ENCODE measurements at regions not wholly inside any gene's neighbourhood (a gene's known extent, or its start where the extent isn't known, plus 50 kb on each side); places are given as distances from the start of the nearest gene placed in this dataset.

GRCh38 chr5:23253621-23254198, 253.7 kb upstream of the PRDM9 start:
- no peak overlapping the region for H3K9ac ChIP-seq (ENCODE audit: low read depth, low read length)
- no peaks in the 10 kb centered on the region for H3K36me3 ChIP-seq (ENCODE audit: control insufficient read depth, insufficient read depth, low read length)
- no peaks in the 10 kb centered on the region for H3K9me3 ChIP-seq (ENCODE audit: control insufficient read depth, insufficient read depth, low read length)
- no peak overlapping the region for H3K27ac ChIP-seq (ENCODE audit: low read depth, low read length)
- H3K4me3 ChIP-seq (ENCODE audit: low read depth, low read length): no peak overlapping the region
- H3K27me3 ChIP-seq (ENCODE audit: control insufficient read depth, insufficient read depth, low read length): no peaks in the 10 kb centered on the region
- H3K4me1 ChIP-seq (ENCODE audit: control insufficient read depth, insufficient read depth, low read length): no peaks in the 10 kb centered on the region

GRCh38 chr5:23242891-23243290, 264.5 kb upstream of the PRDM9 start:
- Histone ChIP-seq H3K9ac (ENCODE audit: low read depth, low read length) (no peak overlapping the region), H3K36me3 (ENCODE audit: control insufficient read depth, insufficient read depth, low read length) (no peaks in the 10 kb centered on the region), H3K27ac (ENCODE audit: low read depth, low read length) (no peak overlapping the region), H3K4me1 (ENCODE audit: control insufficient read depth, insufficient read depth, low read length) (no peaks in the 10 kb centered on the region), H3K9me3 (ENCODE audit: control insufficient read depth, insufficient read depth, low read length) (no peaks in the 10 kb centered on the region), H3K4me3 (ENCODE audit: low read depth, low read length) (no peak overlapping the region), H3K27me3 (ENCODE audit: control insufficient read depth, insufficient read depth, low read length) (no peaks in the 10 kb centered on the region)

- Histone ChIP-seq H3K4me1 (ENCODE audit: control insufficient read depth, insufficient read depth, low read length) (peaks cover 42% of the 10 kb centered on the region), H3K27ac (ENCODE audit: low read depth, low read length) (peak overlapping the region; percentile 92), H3K9me3 (ENCODE audit: control insufficient read depth, insufficient read depth, low read length) (no peaks in the 10 kb centered on the region), H3K36me3 (ENCODE audit: control insufficient read depth, insufficient read depth, low read length) (no peaks in the 10 kb centered on the region), H3K4me3 (ENCODE audit: low read depth, low read length) (no peak overlapping the region), H3K27me3 (ENCODE audit: control insufficient read depth, insufficient read depth, low read length) (no peaks in the 10 kb centered on the region), H3K9ac (ENCODE audit: low read depth, low read length) (peak overlapping the region; percentile 6; the same call in 1 of the 2 replicates)
These were observed 272.2 kb upstream of the PRDM9 start for GRCh38 chr5:23235246-23235645.

GRCh38 chr5:23234197-23234596, 273.2 kb upstream of the PRDM9 start:
- Histone ChIP-seq H3K36me3 (ENCODE audit: control insufficient read depth, insufficient read depth, low read length) (no peaks in the 10 kb centered on the region), H3K27ac (ENCODE audit: low read depth, low read length) (peak overlapping the region; percentile 92), H3K4me1 (ENCODE audit: control insufficient read depth, insufficient read depth, low read length) (peaks cover 42% of the 10 kb centered on the region), H3K9ac (ENCODE audit: low read depth, low read length) (no peak overlapping the region), H3K9me3 (ENCODE audit: control insufficient read depth, insufficient read depth, low read length) (no peaks in the 10 kb centered on the region), H3K4me3 (ENCODE audit: low read depth, low read length) (peak overlapping the region; percentile 18), H3K27me3 (ENCODE audit: control insufficient read depth, insufficient read depth, low read length) (no peaks in the 10 kb centered on the region)

GRCh38 chr5:23223846-23224245, 283.6 kb upstream of the PRDM9 start:
- H3K4me3 ChIP-seq (ENCODE audit: low read depth, low read length): no peak overlapping the region
- H3K9me3 ChIP-seq (ENCODE audit: control insufficient read depth, insufficient read depth, low read length): no peaks in the 10 kb centered on the region
- no peaks in the 10 kb centered on the region for H3K4me1 ChIP-seq (ENCODE audit: control insufficient read depth, insufficient read depth, low read length)
- no peaks in the 10 kb centered on the region for H3K27me3 ChIP-seq (ENCODE audit: control insufficient read depth, insufficient read depth, low read length)
- no peak overlapping the region for H3K27ac ChIP-seq (ENCODE audit: low read depth, low read length)
- no peaks in the 10 kb centered on the region for H3K36me3 ChIP-seq (ENCODE audit: control insufficient read depth, insufficient read depth, low read length)
- no peak overlapping the region for H3K9ac ChIP-seq (ENCODE audit: low read depth, low read length)

- Histone ChIP-seq H3K27ac (ENCODE audit: low read depth, low read length) (no peak overlapping the region), H3K9ac (ENCODE audit: low read depth, low read length) (no peak overlapping the region), H3K4me1 (ENCODE audit: control insufficient read depth, insufficient read depth, low read length) (no peaks in the 10 kb centered on the region), H3K27me3 (ENCODE audit: control insufficient read depth, insufficient read depth, low read length) (no peaks in the 10 kb centered on the region), H3K36me3 (ENCODE audit: control insufficient read depth, insufficient read depth, low read length) (no peaks in the 10 kb centered on the region), H3K9me3 (ENCODE audit: control insufficient read depth, insufficient read depth, low read length) (no peaks in the 10 kb centered on the region), H3K4me3 (ENCODE audit: low read depth, low read length) (no peak overlapping the region)
These were observed 285.6 kb upstream of the PRDM9 start for GRCh38 chr5:23221831-23222230.

- no peaks in the 10 kb centered on the region for H3K36me3 ChIP-seq (ENCODE audit: control insufficient read depth, insufficient read depth, low read length)
- H3K9me3 ChIP-seq (ENCODE audit: control insufficient read depth, insufficient read depth, low read length): no peaks in the 10 kb centered on the region
- no peak overlapping the region for H3K9ac ChIP-seq (ENCODE audit: low read depth, low read length)
- no peaks in the 10 kb centered on the region for H3K27me3 ChIP-seq (ENCODE audit: control insufficient read depth, insufficient read depth, low read length)
- H3K27ac ChIP-seq (ENCODE audit: low read depth, low read length): no peak overlapping the region
- no peak overlapping the region for H3K4me3 ChIP-seq (ENCODE audit: low read depth, low read length)
- H3K4me1 ChIP-seq (ENCODE audit: control insufficient read depth, insufficient read depth, low read length): peaks cover 8% of the 10 kb centered on the region
These were observed 290.2 kb upstream of the PRDM9 start for GRCh38 chr5:23217159-23217558.

- no peaks in the 10 kb centered on the region for H3K36me3 ChIP-seq (ENCODE audit: control insufficient read depth, insufficient read depth, low read length)
- no peaks in the 10 kb centered on the region for H3K9me3 ChIP-seq (ENCODE audit: control insufficient read depth, insufficient read depth, low read length)
- peaks cover 8% of the 10 kb centered on the region for H3K4me1 ChIP-seq (ENCODE audit: control insufficient read depth, insufficient read depth, low read length)
- H3K27me3 ChIP-seq (ENCODE audit: control insufficient read depth, insufficient read depth, low read length): no peaks in the 10 kb centered on the region
- no peak overlapping the region for H3K4me3 ChIP-seq (ENCODE audit: low read depth, low read length)
- H3K27ac ChIP-seq (ENCODE audit: low read depth, low read length): no peak overlapping the region
- no peak overlapping the region for H3K9ac ChIP-seq (ENCODE audit: low read depth, low read length)
These were observed 291.1 kb upstream of the PRDM9 start for GRCh38 chr5:23216345-23216744.

GRCh38 chr5:23208959-23209431, 298.4 kb upstream of the PRDM9 start:
- no peaks in the 10 kb centered on the region for H3K9me3 ChIP-seq (ENCODE audit: control insufficient read depth, insufficient read depth, low read length)
- H3K9ac ChIP-seq (ENCODE audit: low read depth, low read length): no peak overlapping the region
- H3K27ac ChIP-seq (ENCODE audit: low read depth, low read length): no peak overlapping the region
- no peaks in the 10 kb centered on the region for H3K27me3 ChIP-seq (ENCODE audit: control insufficient read depth, insufficient read depth, low read length)
- no peak overlapping the region for H3K4me3 ChIP-seq (ENCODE audit: low read depth, low read length)
- H3K36me3 ChIP-seq (ENCODE audit: control insufficient read depth, insufficient read depth, low read length): no peaks in the 10 kb centered on the region
- peaks cover 2% of the 10 kb centered on the region; the same call in 1 of the 2 replicates for H3K4me1 ChIP-seq (ENCODE audit: control insufficient read depth, insufficient read depth, low read length)

- H3K9ac ChIP-seq (ENCODE audit: low read depth, low read length): no peak overlapping the region
- H3K27me3 ChIP-seq (ENCODE audit: control insufficient read depth, insufficient read depth, low read length): no peaks in the 10 kb centered on the region
- no peak overlapping the region for H3K27ac ChIP-seq (ENCODE audit: low read depth, low read length)
- no peaks in the 10 kb centered on the region for H3K36me3 ChIP-seq (ENCODE audit: control insufficient read depth, insufficient read depth, low read length)
- H3K4me1 ChIP-seq (ENCODE audit: control insufficient read depth, insufficient read depth, low read length): peaks cover 2% of the 10 kb centered on the region; the same call in 1 of the 2 replicates
- no peaks in the 10 kb centered on the region for H3K9me3 ChIP-seq (ENCODE audit: control insufficient read depth, insufficient read depth, low read length)
- H3K4me3 ChIP-seq (ENCODE audit: low read depth, low read length): no peak overlapping the region
These were observed 303.3 kb upstream of the PRDM9 start for GRCh38 chr5:23204111-23204510.

GRCh38 chr5:23169660-23170416, 316.7 kb upstream of the CDH12 start:
- Histone ChIP-seq H3K4me3 (ENCODE audit: low read depth, low read length) (no peak overlapping the region), H3K36me3 (ENCODE audit: control insufficient read depth, insufficient read depth, low read length) (no peaks in the 10 kb centered on the region), H3K9ac (ENCODE audit: low read depth, low read length) (no peak overlapping the region), H3K27me3 (ENCODE audit: control insufficient read depth, insufficient read depth, low read length) (no peaks in the 10 kb centered on the region), H3K4me1 (ENCODE audit: control insufficient read depth, insufficient read depth, low read length) (0 out of 2 replicates have a peak, but pooled peaks cover 2% of the 10 kb centered on the region), H3K27ac (ENCODE audit: low read depth, low read length) (peak overlapping the region; percentile 93), H3K9me3 (ENCODE audit: control insufficient read depth, insufficient read depth, low read length) (peaks cover 16% of the 10 kb centered on the region)

All from HUES48 (cell line).